ENCODE measurements at regions not wholly inside any gene's neighbourhood (a gene's known extent, or its start where the extent isn't known, plus 50 kb on each side); places are given as distances from the start of the nearest gene placed in this dataset.

DNA sequence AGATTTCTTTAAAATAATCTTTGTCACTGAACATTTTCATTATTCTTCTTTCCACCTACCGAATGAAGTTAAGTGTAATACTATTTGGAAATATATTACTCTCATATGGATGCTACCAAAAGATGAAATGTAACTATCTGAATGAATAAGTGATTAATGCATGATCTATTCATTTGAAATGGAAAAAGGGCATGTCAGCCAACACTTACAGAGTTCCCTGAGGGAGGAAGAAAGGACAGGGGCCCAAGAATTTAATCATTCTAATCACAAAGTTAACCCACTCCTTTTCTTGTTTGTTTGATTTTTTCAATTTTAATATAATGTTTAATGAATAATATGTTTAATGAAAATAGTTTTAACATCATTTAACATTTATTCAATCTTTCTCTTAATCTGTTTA is 129.4 kb downstream of the ZC3H11B start:
- Histone ChIP-seq H3K4me3 (replicated peaks; ENCODE audit: low read depth, low read length) (no peak overlapping the region), H3K27me3 (replicated peaks; ENCODE audit: control insufficient read depth, insufficient read depth, low read length) (no peaks in the 10 kb centered on the region), H3K36me3 (ENCODE audit: control insufficient read depth, insufficient read depth, low read length) (no peaks in the 10 kb centered on the region)
- DNase-seq (ENCODE audit: extremely low read depth, insufficient read length): no peak
- TF ChIP-seq, protein P1, sequence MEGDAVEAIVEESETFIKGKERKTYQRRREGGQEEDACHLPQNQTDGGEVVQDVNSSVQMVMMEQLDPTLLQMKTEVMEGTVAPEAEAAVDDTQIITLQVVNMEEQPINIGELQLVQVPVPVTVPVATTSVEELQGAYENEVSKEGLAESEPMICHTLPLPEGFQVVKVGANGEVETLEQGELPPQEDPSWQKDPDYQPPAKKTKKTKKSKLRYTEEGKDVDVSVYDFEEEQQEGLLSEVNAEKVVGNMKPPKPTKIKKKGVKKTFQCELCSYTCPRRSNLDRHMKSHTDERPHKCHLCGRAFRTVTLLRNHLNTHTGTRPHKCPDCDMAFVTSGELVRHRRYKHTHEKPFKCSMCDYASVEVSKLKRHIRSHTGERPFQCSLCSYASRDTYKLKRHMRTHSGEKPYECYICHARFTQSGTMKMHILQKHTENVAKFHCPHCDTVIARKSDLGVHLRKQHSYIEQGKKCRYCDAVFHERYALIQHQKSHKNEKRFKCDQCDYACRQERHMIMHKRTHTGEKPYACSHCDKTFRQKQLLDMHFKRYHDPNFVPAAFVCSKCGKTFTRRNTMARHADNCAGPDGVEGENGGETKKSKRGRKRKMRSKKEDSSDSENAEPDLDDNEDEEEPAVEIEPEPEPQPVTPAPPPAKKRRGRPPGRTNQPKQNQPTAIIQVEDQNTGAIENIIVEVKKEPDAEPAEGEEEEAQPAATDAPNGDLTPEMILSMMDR (IDR thresholded peaks at IDR 0.05; ENCODE audit: insufficient read depth, low read length, poor library complexity, severe bottlenecking): no peak

DNA sequence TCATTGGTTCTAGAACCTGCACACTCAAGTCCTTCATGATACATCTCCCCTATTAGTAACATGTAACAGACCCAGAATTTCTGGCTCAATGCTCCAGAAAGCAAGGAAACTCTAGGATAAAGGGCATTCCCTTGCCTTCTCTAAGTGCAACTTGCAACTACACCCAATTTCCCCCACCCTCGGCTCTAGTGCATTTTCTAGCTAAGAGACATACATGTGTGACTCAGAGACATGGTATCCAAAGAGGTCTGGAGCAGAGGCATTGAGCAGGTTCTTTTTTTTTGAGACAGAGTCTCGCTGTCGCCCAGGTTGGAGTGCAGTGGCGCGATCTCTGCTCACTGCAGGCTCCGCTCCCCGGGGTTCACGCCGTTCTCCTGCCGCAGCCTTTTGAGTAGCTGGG is 132.9 kb downstream of the ZC3H11B start:
- H3K4me3 ChIP-seq (replicated peaks; ENCODE audit: low read depth, low read length): no peak overlapping the region
- no peaks in the 10 kb centered on the region for H3K27me3 ChIP-seq (replicated peaks; ENCODE audit: control insufficient read depth, insufficient read depth, low read length)
- no peak for DNase-seq (ENCODE audit: extremely low read depth, insufficient read length)
- H3K36me3 ChIP-seq (ENCODE audit: control insufficient read depth, insufficient read depth, low read length): no peaks in the 10 kb centered on the region
- TF ChIP-seq, protein P1 (IDR thresholded peaks at IDR 0.05; ENCODE audit: insufficient read depth, low read length, poor library complexity, severe bottlenecking): no peak

GRCh38 chr1:219478811-219479210 is 134.1 kb downstream of the ZC3H11B start:
- no peaks in the 10 kb centered on the region for H3K36me3 ChIP-seq (ENCODE audit: control insufficient read depth, insufficient read depth, low read length)
- no peak for DNase-seq (ENCODE audit: extremely low read depth, insufficient read length)
- no peaks in the 10 kb centered on the region for H3K27me3 ChIP-seq (replicated peaks; ENCODE audit: control insufficient read depth, insufficient read depth, low read length)
- TF ChIP-seq, protein P1 (IDR thresholded peaks at IDR 0.05; ENCODE audit: insufficient read depth, low read length, poor library complexity, severe bottlenecking): no peak
- H3K4me3 ChIP-seq (replicated peaks; ENCODE audit: low read depth, low read length): no peak overlapping the region

DNA sequence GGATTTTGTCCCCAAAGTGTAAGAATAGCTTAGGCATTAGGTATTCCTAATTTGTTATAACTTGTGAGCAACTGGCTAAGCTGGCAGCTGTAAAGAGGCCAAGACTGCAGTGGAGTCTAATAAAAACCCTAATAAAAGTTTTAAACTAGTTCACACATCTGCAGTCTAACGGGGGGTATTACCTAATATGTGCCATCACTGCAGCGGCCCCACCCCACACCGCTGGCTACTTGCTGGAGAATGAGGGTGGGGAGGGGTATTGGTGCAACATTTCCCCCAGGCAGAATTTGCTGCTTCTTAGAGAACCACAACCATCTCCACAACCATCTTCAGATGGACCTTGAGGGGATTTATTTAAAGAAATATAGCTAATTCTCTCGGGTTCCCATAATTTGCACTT is 135.0 kb downstream of the ZC3H11B start:
- DNase-seq (ENCODE audit: extremely low read depth, insufficient read length): no peak
- no peaks in the 10 kb centered on the region for H3K36me3 ChIP-seq (ENCODE audit: control insufficient read depth, insufficient read depth, low read length)
- TF ChIP-seq, protein P1 (IDR thresholded peaks at IDR 0.05; ENCODE audit: insufficient read depth, low read length, poor library complexity, severe bottlenecking): no peak
- H3K4me3 ChIP-seq (replicated peaks; ENCODE audit: low read depth, low read length): no peak overlapping the region
- H3K27me3 ChIP-seq (replicated peaks; ENCODE audit: control insufficient read depth, insufficient read depth, low read length): no peaks in the 10 kb centered on the region

GRCh38 chr1:219476716-219477115 is 136.2 kb downstream of the ZC3H11B start:
- H3K27me3 ChIP-seq (replicated peaks; ENCODE audit: control insufficient read depth, insufficient read depth, low read length): no peaks in the 10 kb centered on the region
- H3K36me3 ChIP-seq (ENCODE audit: control insufficient read depth, insufficient read depth, low read length): no peaks in the 10 kb centered on the region
- no peak overlapping the region for H3K4me3 ChIP-seq (replicated peaks; ENCODE audit: low read depth, low read length)
- no peak for DNase-seq (ENCODE audit: extremely low read depth, insufficient read length)
- TF ChIP-seq, protein P1 (IDR thresholded peaks at IDR 0.05; ENCODE audit: insufficient read depth, low read length, poor library complexity, severe bottlenecking): no peak

DNA sequence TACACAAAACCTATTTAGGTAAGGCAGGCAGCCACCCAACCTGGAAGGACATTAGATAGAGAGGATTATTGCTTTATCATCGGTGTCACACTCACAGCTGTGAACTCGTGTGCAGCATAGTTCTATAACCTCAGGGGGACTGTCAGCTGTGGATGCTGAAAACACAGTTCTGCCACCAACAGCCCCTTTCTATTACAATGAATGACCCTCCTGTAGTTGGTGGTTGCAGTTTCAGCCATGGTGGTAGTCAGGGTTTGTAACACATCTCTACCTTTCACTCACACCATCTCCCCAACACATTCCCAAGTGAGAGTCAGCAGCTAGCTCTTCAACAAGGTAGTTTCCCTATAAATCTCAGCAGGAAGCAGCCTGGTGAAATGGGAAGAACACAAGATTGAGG is 136.8 kb downstream of the ZC3H11B start:
- TF ChIP-seq, protein P1 (IDR thresholded peaks at IDR 0.05; ENCODE audit: insufficient read depth, low read length, poor library complexity, severe bottlenecking): no peak
- no peaks in the 10 kb centered on the region for H3K36me3 ChIP-seq (ENCODE audit: control insufficient read depth, insufficient read depth, low read length)
- H3K4me3 ChIP-seq (replicated peaks; ENCODE audit: low read depth, low read length): no peak overlapping the region
- H3K27me3 ChIP-seq (replicated peaks; ENCODE audit: control insufficient read depth, insufficient read depth, low read length): no peaks in the 10 kb centered on the region
- peak; percentile 10 for DNase-seq (ENCODE audit: extremely low read depth, insufficient read length)

Data from GM06990 (cell line).